ENCODE measurements at regions not wholly inside any gene's neighbourhood (a gene's known extent, or its start where the extent isn't known, plus 50 kb on each side); places are given as distances from the start of the nearest gene placed in this dataset.

DNA sequence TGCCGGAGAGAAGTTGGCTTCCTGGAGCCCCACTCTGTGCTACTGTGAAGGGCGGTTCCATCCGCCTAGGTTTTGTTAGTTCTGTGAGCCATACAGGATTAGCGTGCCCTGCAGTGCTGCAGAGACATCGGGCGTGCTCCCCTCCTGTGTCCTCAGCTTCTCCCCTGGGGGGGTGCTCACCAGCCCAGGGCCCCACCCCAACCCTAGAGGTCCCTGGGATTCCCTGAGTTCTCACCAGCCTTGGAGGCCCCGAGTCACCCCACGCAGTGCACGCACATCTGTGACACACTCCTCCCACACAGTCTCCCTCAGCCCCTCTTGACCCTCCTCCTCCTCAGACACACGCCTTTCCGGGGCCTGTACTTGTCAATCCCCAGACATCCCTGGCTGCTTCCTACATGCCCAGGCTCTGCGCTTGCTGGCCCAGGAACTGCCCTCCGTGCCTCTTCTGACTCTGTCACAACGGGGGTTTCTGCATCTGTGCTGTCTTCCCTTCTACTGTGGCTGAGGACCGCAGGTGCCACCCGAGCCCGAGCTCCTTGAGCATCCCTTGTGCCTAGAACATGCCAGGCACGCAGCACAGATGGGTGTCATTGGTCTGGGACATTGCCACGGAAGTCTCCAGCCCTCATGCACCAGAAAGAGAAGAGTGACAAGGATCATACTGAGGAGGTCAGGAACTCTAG lies 123.2 kb upstream of the RPS6KA2 start:
- Histone ChIP-seq H3K36me3 (ENCODE audit: control insufficient read depth in 4 of 4, insufficient read depth in 4 of 4, low read length in 3 of 4) (no peaks in the 10 kb centered on the region), H3K4me3 (ENCODE audit: control insufficient read depth in 1 of 7, extremely low read depth in 1 of 7, insufficient read depth in 4 of 7, low read depth in 2 of 7, low read length in 6 of 7) (no peak overlapping the region), H3K27ac (ENCODE audit: insufficient read depth in 1 of 2, low read depth in 1 of 2, low read length in 2 of 2, poor library complexity in 1 of 2, severe bottlenecking in 2 of 2) (no peak overlapping the region), H3K9me3 (ENCODE audit: control extremely low read depth in 1 of 5, control insufficient read depth in 4 of 5, insufficient read depth in 2 of 5, low read depth in 1 of 5, low read length in 4 of 5) (no peaks in the 10 kb centered on the region), H3K4me1 (ENCODE audit: control extremely low read depth in 1 of 4, control insufficient read depth in 4 of 4, insufficient read depth in 4 of 4, low read length in 3 of 4) (peaks cover 0 to 30% (median 24%) of the 10 kb centered on the region in 4 experiments), H3K27me3 (replicated peaks in 2 of 5; ENCODE audit: control insufficient read depth in 4 of 5, insufficient read depth in 5 of 5, low read length in 4 of 5) (peaks cover 0 to 3% (median 0%) of the 10 kb centered on the region in 5 experiments)
- ChIA-PET CTCF (interaction anchor here (2.3 kb wide), 1 partner anchor 25 kb away, joined by 7 read pairs; no protein-coding TSS in a partner anchor), POLR2A (interaction anchor here (0.5 kb wide), 1 partner anchor 241 kb away, joined by 3 read pairs; no protein-coding TSS in a partner anchor)
- peak in 1 of 3 donors; percentile 13 for DNase-seq
- 91% methylated on average over 18 of the region's 19 CpGs for WGBS (ENCODE audit: insufficient coverage)

DNA sequence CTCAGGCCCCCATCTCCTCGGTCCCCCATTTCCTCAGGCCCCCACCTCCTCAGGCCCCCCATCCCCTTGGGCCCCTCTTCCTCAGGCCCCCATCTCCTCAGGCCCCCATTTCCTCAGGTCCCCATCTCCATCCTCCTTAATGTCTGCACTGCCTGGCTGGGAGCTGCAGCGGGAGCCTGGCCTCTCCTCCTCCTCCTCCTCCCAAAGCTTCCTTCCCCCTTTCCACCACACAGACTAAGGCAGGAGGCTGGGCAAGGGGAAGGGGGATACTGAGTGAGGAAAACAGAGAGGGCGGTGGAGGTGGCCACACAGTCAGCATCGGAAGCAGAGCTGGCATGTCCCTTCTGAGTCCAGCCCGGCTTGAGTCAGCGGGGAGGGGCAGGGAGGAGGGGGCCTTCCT lies 122.6 kb upstream of the RPS6KA2 start:
- POLR2A ChIA-PET, result no interaction called here
- DNase-seq, result no peak
- H3K27ac ChIP-seq (ENCODE audit: insufficient read depth in 1 of 2, low read depth in 1 of 2, low read length in 2 of 2, poor library complexity in 1 of 2, severe bottlenecking in 2 of 2), result no peak overlapping the region
- CTCF ChIA-PET, result no interaction called here
- H3K27me3 ChIP-seq (replicated peaks in 2 of 5; ENCODE audit: control insufficient read depth in 4 of 5, insufficient read depth in 5 of 5, low read length in 4 of 5), result peaks cover 0 to 3% (median 0%) of the 10 kb centered on the region in 5 experiments
- 100% methylated on average over 3 of the region's 6 CpGs for WGBS (ENCODE audit: insufficient coverage)
- no peak overlapping the region for H3K4me3 ChIP-seq (ENCODE audit: control insufficient read depth in 1 of 7, extremely low read depth in 1 of 7, insufficient read depth in 4 of 7, low read depth in 2 of 7, low read length in 6 of 7)
- no peaks in the 10 kb centered on the region for H3K36me3 ChIP-seq (ENCODE audit: control insufficient read depth in 4 of 4, insufficient read depth in 4 of 4, low read length in 3 of 4)
- H3K9me3 ChIP-seq (ENCODE audit: control extremely low read depth in 1 of 5, control insufficient read depth in 4 of 5, insufficient read depth in 2 of 5, low read depth in 1 of 5, low read length in 4 of 5), result no peaks in the 10 kb centered on the region
- H3K4me1 ChIP-seq (ENCODE audit: control extremely low read depth in 1 of 4, control insufficient read depth in 4 of 4, insufficient read depth in 4 of 4, low read length in 3 of 4), result peaks cover 0 to 30% (median 24%) of the 10 kb centered on the region in 4 experiments

GRCh38 chr6:166747644-166748595 lies 120.9 kb upstream of the RPS6KA2 start:
- no peak for DNase-seq
- H3K27ac ChIP-seq (ENCODE audit: insufficient read depth in 1 of 2, low read depth in 1 of 2, low read length in 2 of 2, poor library complexity in 1 of 2, severe bottlenecking in 2 of 2), result no peak overlapping the region
- POLR2A ChIA-PET, result interaction anchor here (0.6 to 1.6 kb wide), 2 partner anchors 23 to 210 kb away, joined by 3 to 7 read pairs; no protein-coding TSS in a partner anchor
- H3K4me3 ChIP-seq (ENCODE audit: control insufficient read depth in 1 of 7, extremely low read depth in 1 of 7, insufficient read depth in 4 of 7, low read depth in 2 of 7, low read length in 6 of 7), result no peak overlapping the region
- WGBS (ENCODE audit: insufficient coverage), result 71% methylated on average over 21 of the region's 29 CpGs
- H3K4me1 ChIP-seq (ENCODE audit: control extremely low read depth in 1 of 4, control insufficient read depth in 4 of 4, insufficient read depth in 4 of 4, low read length in 3 of 4), result peaks cover 0 to 28% (median 24%) of the 10 kb centered on the region in 4 experiments
- no peaks in the 10 kb centered on the region for H3K9me3 ChIP-seq (ENCODE audit: control extremely low read depth in 1 of 5, control insufficient read depth in 4 of 5, insufficient read depth in 2 of 5, low read depth in 1 of 5, low read length in 4 of 5)
- H3K36me3 ChIP-seq (ENCODE audit: control insufficient read depth in 4 of 4, insufficient read depth in 4 of 4, low read length in 3 of 4), result no peaks in the 10 kb centered on the region
- H3K27me3 ChIP-seq (replicated peaks in 2 of 5; ENCODE audit: control insufficient read depth in 4 of 5, insufficient read depth in 5 of 5, low read length in 4 of 5), result peaks cover 0 to 3% (median 0%) of the 10 kb centered on the region in 5 experiments
- CTCF ChIA-PET, result interaction anchor here (0.9 to 1.8 kb wide), 4 partner anchors 9 to 291 kb away, joined by 3 to 5 read pairs (median 3); no protein-coding TSS in a partner anchor

- Histone ChIP-seq H3K27me3 (replicated peaks in 2 of 5; ENCODE audit: control insufficient read depth in 4 of 5, insufficient read depth in 5 of 5, low read length in 4 of 5) (peaks cover 0 to 3% (median 0%) of the 10 kb centered on the region in 5 experiments), H3K9me3 (ENCODE audit: control extremely low read depth in 1 of 5, control insufficient read depth in 4 of 5, insufficient read depth in 2 of 5, low read depth in 1 of 5, low read length in 4 of 5) (no peaks in the 10 kb centered on the region), H3K27ac (ENCODE audit: insufficient read depth in 1 of 2, low read depth in 1 of 2, low read length in 2 of 2, poor library complexity in 1 of 2, severe bottlenecking in 2 of 2) (no peak overlapping the region), H3K4me1 (ENCODE audit: control extremely low read depth in 1 of 4, control insufficient read depth in 4 of 4, insufficient read depth in 4 of 4, low read length in 3 of 4) (peaks cover 0 to 17% (median 14%) of the 10 kb centered on the region in 4 experiments), H3K4me3 (ENCODE audit: control insufficient read depth in 1 of 7, extremely low read depth in 1 of 7, insufficient read depth in 4 of 7, low read depth in 2 of 7, low read length in 6 of 7) (no peak overlapping the region), H3K36me3 (ENCODE audit: control insufficient read depth in 4 of 4, insufficient read depth in 4 of 4, low read length in 3 of 4) (no peaks in the 10 kb centered on the region)
- DNase-seq, result no peak
- WGBS (ENCODE audit: insufficient coverage), result 97% methylated on average over 16 of the region's 16 CpGs
- ChIA-PET POLR2A (interaction anchor here (0.6 to 1.6 kb wide), 2 partner anchors 21 to 96 kb away, joined by 3 to 7 read pairs; no protein-coding TSS in a partner anchor), CTCF (interaction anchor here (1.1 kb wide), 1 partner anchor 30 kb away, joined by 3 read pairs; no protein-coding TSS in a partner anchor)
These were observed 119.0 kb upstream of the RPS6KA2 start for GRCh38 chr6:166745801-166746668.

DNA sequence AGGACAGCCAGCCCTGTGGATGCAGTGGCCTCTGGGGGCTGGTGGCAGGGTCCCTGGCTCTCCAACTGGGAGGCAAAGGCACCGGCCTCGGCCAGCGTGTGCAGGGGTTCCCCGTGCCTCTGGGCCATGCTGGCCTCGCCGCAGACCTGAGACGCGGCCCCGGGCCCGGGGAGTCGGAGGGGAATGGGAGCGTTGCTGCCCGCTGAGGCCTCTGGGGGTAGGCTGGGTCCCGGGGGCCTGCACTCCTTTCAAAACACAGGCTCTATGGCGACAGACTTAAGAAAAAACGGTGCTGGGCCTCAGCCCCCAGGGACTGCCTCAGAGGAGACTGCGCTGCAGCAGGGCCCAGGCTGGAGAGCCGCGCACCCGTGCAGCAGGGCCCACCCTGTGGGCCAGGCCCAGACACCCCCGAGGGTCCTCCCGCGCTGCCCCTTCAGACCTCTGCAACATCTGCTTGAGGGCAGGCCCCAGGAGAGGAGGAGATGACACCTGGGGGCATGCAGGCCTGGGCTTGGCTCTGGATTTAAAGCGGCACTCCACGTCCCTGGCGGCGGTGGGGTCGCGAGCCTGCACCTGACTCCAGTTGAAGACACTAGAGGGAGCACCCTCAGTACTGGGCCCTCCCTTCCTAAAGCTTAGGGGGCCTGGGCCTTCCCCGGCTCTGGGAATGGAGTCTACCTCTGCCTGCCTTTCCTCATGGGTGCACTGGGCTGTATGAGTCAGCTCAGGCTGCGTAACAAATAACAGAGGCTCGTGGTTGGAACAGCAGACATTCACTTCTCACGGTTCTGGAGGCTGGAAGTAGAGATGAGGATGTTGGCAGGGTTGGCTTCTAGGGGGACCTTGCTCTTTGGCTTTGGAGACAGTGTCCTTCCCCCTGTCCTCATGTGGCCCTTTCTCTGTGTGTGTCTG lies 117.4 kb upstream of the RPS6KA2 start:
- Histone ChIP-seq H3K4me3 (ENCODE audit: control insufficient read depth in 1 of 7, extremely low read depth in 1 of 7, insufficient read depth in 4 of 7, low read depth in 2 of 7, low read length in 6 of 7) (no peak overlapping the region), H3K27me3 (replicated peaks in 2 of 5; ENCODE audit: control insufficient read depth in 4 of 5, insufficient read depth in 5 of 5, low read length in 4 of 5) (peaks cover 0 to 3% (median 0%) of the 10 kb centered on the region in 5 experiments), H3K36me3 (ENCODE audit: control insufficient read depth in 4 of 4, insufficient read depth in 4 of 4, low read length in 3 of 4) (no peaks in the 10 kb centered on the region), H3K27ac (ENCODE audit: insufficient read depth in 1 of 2, low read depth in 1 of 2, low read length in 2 of 2, poor library complexity in 1 of 2, severe bottlenecking in 2 of 2) (no peak overlapping the region), H3K9me3 (ENCODE audit: control extremely low read depth in 1 of 5, control insufficient read depth in 4 of 5, insufficient read depth in 2 of 5, low read depth in 1 of 5, low read length in 4 of 5) (no peaks in the 10 kb centered on the region), H3K4me1 (ENCODE audit: control extremely low read depth in 1 of 4, control insufficient read depth in 4 of 4, insufficient read depth in 4 of 4, low read length in 3 of 4) (peaks cover 0 to 8% (median 3%) of the 10 kb centered on the region in 4 experiments)
- DNase-seq, result no peak
- ChIA-PET POLR2A (no interaction called here), CTCF (interaction anchor here (1.0 kb wide), 1 partner anchor 16 kb away, joined by 3 read pairs; no protein-coding TSS in a partner anchor)
- 97% methylated on average over 32 of the region's 33 CpGs for WGBS (ENCODE audit: insufficient coverage)
